ENCODE measurements at regions not wholly inside any gene's neighbourhood (a gene's known extent, or its start where the extent isn't known, plus 50 kb on each side); places are given as distances from the start of the nearest gene placed in this dataset.

DNA sequence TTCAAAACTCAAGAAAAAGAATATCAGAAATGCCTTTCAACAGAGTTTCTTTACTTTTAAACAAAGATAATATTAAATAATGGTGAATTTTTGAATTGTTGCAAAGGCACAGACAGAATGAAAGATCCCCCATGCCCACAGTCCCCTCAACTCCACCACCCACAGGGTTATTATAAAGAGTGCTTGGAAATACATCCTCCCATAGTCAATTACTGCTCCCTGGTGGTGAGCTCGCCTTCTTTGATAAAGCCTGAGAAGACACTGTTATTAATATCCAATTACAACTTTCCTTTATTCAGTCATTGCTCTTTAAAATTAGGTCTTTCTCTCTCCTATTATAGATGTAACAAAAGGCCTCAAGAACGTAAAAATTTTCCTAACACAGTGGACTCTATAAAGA lies 490.2 kb upstream of the RORB start:
- TF ChIP-seq, protein P1, sequence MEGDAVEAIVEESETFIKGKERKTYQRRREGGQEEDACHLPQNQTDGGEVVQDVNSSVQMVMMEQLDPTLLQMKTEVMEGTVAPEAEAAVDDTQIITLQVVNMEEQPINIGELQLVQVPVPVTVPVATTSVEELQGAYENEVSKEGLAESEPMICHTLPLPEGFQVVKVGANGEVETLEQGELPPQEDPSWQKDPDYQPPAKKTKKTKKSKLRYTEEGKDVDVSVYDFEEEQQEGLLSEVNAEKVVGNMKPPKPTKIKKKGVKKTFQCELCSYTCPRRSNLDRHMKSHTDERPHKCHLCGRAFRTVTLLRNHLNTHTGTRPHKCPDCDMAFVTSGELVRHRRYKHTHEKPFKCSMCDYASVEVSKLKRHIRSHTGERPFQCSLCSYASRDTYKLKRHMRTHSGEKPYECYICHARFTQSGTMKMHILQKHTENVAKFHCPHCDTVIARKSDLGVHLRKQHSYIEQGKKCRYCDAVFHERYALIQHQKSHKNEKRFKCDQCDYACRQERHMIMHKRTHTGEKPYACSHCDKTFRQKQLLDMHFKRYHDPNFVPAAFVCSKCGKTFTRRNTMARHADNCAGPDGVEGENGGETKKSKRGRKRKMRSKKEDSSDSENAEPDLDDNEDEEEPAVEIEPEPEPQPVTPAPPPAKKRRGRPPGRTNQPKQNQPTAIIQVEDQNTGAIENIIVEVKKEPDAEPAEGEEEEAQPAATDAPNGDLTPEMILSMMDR (IDR thresholded peaks at IDR 0.05; ENCODE audit: borderline replicate concordance, insufficient read depth, low read depth, low read length) = no peak
- H3K4me3 ChIP-seq (ENCODE audit: low read depth, low read length) = no peak overlapping the region

GRCh38 chr9:74007833-74008232 lies 489.3 kb upstream of the RORB start:
- TF ChIP-seq, protein P1 (IDR thresholded peaks at IDR 0.05; ENCODE audit: borderline replicate concordance, insufficient read depth, low read depth, low read length) = no peak
- H3K4me3 ChIP-seq (ENCODE audit: low read depth, low read length) = no peak overlapping the region

DNA sequence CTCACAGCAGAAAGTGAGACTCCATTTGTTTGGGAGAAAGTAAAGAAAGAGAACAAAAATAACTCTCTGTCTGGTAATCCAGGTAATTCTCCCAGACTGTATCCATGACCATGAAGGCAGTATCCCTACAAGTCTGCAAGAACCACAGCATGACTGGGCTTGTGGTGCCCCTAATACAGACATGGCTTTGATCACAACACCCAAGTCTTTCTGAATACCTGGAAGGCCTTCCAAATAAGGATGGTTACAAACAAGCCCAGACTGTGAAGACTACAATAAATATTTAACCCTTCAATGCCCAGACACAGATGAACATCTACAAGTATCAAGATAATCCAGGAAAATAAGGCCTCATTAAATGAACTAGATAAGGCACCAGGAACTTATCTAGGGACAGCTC lies 481.1 kb upstream of the RORB start:
- no peak overlapping the region for H3K4me3 ChIP-seq (ENCODE audit: low read depth, low read length)
- TF ChIP-seq, protein P1 (IDR thresholded peaks at IDR 0.05; ENCODE audit: borderline replicate concordance, insufficient read depth, low read depth, low read length) = no peak

GRCh38 chr9:74025402-74025925 lies 471.7 kb upstream of the RORB start:
- TF ChIP-seq, protein P1 (IDR thresholded peaks at IDR 0.05; ENCODE audit: borderline replicate concordance, insufficient read depth, low read depth, low read length) = no peak
- no peak overlapping the region for H3K4me3 ChIP-seq (ENCODE audit: low read depth, low read length)

- no peak overlapping the region for H3K4me3 ChIP-seq (ENCODE audit: low read depth, low read length)
Measured at GRCh38 chr9:74032421-74032820, 464.7 kb upstream of the RORB start.

GRCh38 chr9:74035786-74036185 lies 461.3 kb upstream of the RORB start:
- TF ChIP-seq, protein P1 (IDR thresholded peaks at IDR 0.05; ENCODE audit: borderline replicate concordance, insufficient read depth, low read depth, low read length) = no peak
- H3K4me3 ChIP-seq (ENCODE audit: low read depth, low read length) = no peak overlapping the region

More at GRCh38 chr9:74032421-74032820, 464.7 kb upstream of the RORB start:
- TF ChIP-seq, protein P1 (IDR thresholded peaks at IDR 0.05; ENCODE audit: borderline replicate concordance, insufficient read depth, low read depth, low read length) = no peak

- TF ChIP-seq, protein P1 (IDR thresholded peaks at IDR 0.05; ENCODE audit: borderline replicate concordance, insufficient read depth, low read depth, low read length) = no peak
Measured at GRCh38 chr9:74036549-74037231, 460.4 kb upstream of the RORB start.

More at GRCh38 chr9:74036549-74037231, 460.4 kb upstream of the RORB start:
- no peak overlapping the region for H3K4me3 ChIP-seq (ENCODE audit: low read depth, low read length)

Data from GM12875 (cell line).